MM.1S (cell line): ENCODE measurements at regions not wholly inside any gene's neighbourhood (a gene's known extent, or its start where the extent isn't known, plus 50 kb on each side); places are given as distances from the start of the nearest gene placed in this dataset.

Source experiments
- DNase-seq: peaks from one replicate; pipeline ENCODE4 v3.0.0-alpha.2; 2015
- H2AFZ ChIP-seq: fragments of 300-600 bp; sonication (generic); 2 replicates; pipeline ENCODE4 v1.6.0; 2016; ENCODE audit warnings: antibody characterized with exemption, low read length
- H3F3A ChIP-seq: fragments of 300-600 bp; sonication (generic); 2 replicates; pipeline ENCODE4 v1.6.1; 2016; ENCODE audit warnings: mild to moderate bottlenecking, antibody characterized with exemption, low read length, moderate library complexity, mixed read lengths; ENCODE audit not compliant: insufficient read depth
- H3K27ac ChIP-seq: fragments of 300-600 bp; sonication (generic); 2 replicates; pipeline ENCODE4 v1.5.1; 2016; ENCODE audit warnings: mild to moderate bottlenecking, low read length
- H3K27me3 ChIP-seq: fragments of 300-600 bp; sonication (generic); replicated peaks from 2 replicates; pipeline ENCODE4 v1.6.0; 2016; ENCODE audit warnings: low read length; ENCODE audit not compliant: insufficient read depth
- H3K36me3 ChIP-seq: fragments of 300-600 bp; sonication (generic); replicated peaks from 2 replicates; pipeline ENCODE4 v1.6.1; 2016; ENCODE audit warnings: mild to moderate bottlenecking, low read length, mixed read lengths; ENCODE audit not compliant: insufficient read depth
- H3K4me1 ChIP-seq: fragments of 300-600 bp; sonication (generic); 2 replicates; pipeline ENCODE4 v1.6.1; 2016; ENCODE audit warnings: low read length, mixed read lengths
- H3K4me2 ChIP-seq: fragments of 300-600 bp; sonication (generic); 2 replicates; pipeline ENCODE4 v1.6.0; 2016; ENCODE audit warnings: low read depth, low read length
- H3K4me3 ChIP-seq: fragments of 300-600 bp; sonication (generic); 2 replicates; pipeline ENCODE4 v1.5.1; 2016; ENCODE audit warnings: low read length, mixed read lengths
- H3K79me2 ChIP-seq: fragments of 300-600 bp; sonication (generic); 2 replicates; pipeline ENCODE4 v1.6.1; 2016; ENCODE audit warnings: mixed run types, low read length, mixed read lengths
- H3K9ac ChIP-seq: fragments of 300-600 bp; sonication (generic); 2 replicates; pipeline ENCODE4 v1.6.1; 2016; ENCODE audit warnings: low read length, mixed read lengths
- H3K9me2 ChIP-seq: fragments of 300-600 bp; sonication (generic); replicated peaks from 2 replicates; pipeline ENCODE4 v1.6.1; 2016; ENCODE audit warnings: mild to moderate bottlenecking, low read length, mixed read lengths; ENCODE audit not compliant: insufficient read depth
- H3K9me3 ChIP-seq: fragments of 300-600 bp; sonication (generic); replicated peaks from 2 replicates; pipeline ENCODE4 v1.6.1; 2016; ENCODE audit warnings: mild to moderate bottlenecking, low read length, mixed read lengths; ENCODE audit not compliant: insufficient read depth
- H4K20me1 ChIP-seq: fragments of 300-600 bp; sonication (generic); 2 replicates; pipeline ENCODE4 v1.6.1; 2016; ENCODE audit warnings: mild to moderate bottlenecking, low read length, moderate library complexity, mixed read lengths; ENCODE audit not compliant: insufficient read depth
- CTCF ChIP-seq: fragments of 300-600 bp; sonication (generic); IDR thresholded peaks from 2 replicates; pipeline ENCODE4 v1.5.1; 2016; ENCODE audit warnings: antibody characterized with exemption, low read length, mixed read lengths
- EZH2 ChIP-seq: fragments of 300-600 bp; sonication (generic); optimal IDR thresholded peaks from 2 replicates; pipeline ENCODE3; 2017; ENCODE audit warnings: low read depth, mild to moderate bottlenecking, antibody characterized with exemption, low read length, mixed read lengths
- EZH2phosphoT487 ChIP-seq: fragments of 300-600 bp; sonication (generic); IDR thresholded peaks from 2 replicates; pipeline ENCODE4 v1.6.1; 2018; ENCODE audit warnings: antibody characterized with exemption, low read length

DNA sequence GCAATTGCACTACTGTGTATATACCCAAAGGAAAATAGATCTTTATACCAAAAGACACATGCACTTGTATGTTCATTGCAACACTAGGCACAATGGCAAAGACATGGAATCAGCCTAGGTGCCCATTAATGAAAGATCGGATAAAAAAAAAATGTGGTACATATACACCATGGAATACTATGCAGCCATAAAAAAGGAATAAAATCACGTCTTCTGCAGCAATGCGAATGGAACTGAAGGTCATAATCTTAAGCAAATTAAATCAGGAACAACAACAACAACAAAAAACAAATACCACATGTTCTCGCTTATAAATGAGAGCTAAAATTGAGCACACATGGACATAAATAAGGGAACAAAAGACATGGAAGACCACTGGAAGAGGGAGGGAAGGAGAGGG, 266.7 kb upstream of the CDH18 start:
- no peaks in the 10 kb centered on the region for H3K4me1 ChIP-seq
- no peaks in the 10 kb centered on the region for H3K36me3 ChIP-seq
- no peak overlapping the region for H3K27ac ChIP-seq
- H3K4me3 ChIP-seq, result no peak overlapping the region
- no peak overlapping the region for H2AFZ ChIP-seq
- no peaks in the 10 kb centered on the region for H3K79me2 ChIP-seq
- no peaks in the 10 kb centered on the region for H3K9me3 ChIP-seq
- TF ChIP-seq EZH2 (no peak), CTCF (no peak)
- H3K27me3 ChIP-seq, result no peaks in the 10 kb centered on the region
- H4K20me1 ChIP-seq, result no peaks in the 10 kb centered on the region
- H3K9me2 ChIP-seq, result no peaks in the 10 kb centered on the region
- DNase-seq, result no peak
- no peaks in the 10 kb centered on the region for H3F3A ChIP-seq
- no peak overlapping the region for H3K9ac ChIP-seq
- H3K4me2 ChIP-seq, result no peak overlapping the region

DNA sequence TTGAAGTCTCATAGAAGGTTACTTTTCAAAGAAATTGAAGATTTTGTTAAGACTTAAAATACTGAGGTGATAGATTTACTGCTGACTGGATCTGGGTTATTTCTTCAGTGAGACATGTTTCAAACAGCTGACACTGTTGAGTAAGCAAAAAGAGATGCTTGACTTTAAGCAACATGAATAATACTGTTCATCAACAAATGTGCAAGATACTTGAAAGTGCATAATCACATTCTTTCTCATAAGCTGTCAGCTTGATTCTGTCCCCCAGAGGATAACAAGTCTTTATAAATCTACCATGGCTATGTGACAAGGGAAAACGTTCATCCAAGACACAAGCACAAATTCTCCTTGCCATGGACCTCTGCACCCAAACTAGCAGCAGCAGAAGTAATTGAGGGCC, 260.1 kb upstream of the CDH18 start:
- Histone ChIP-seq H3K4me1 (no peaks in the 10 kb centered on the region), H3K27me3 (no peaks in the 10 kb centered on the region), H3K9ac (no peak overlapping the region), H2AFZ (no peak overlapping the region), H3K9me2 (no peaks in the 10 kb centered on the region), H3K9me3 (no peaks in the 10 kb centered on the region), H3K36me3 (no peaks in the 10 kb centered on the region), H3K4me3 (no peak overlapping the region), H4K20me1 (no peaks in the 10 kb centered on the region), H3K27ac (no peak overlapping the region), H3K79me2 (no peaks in the 10 kb centered on the region), H3F3A (no peaks in the 10 kb centered on the region), H3K4me2 (no peak overlapping the region)
- no peak for DNase-seq
- TF ChIP-seq EZH2phosphoT487, result no peak
- no peak for TF ChIP-seq EZH2
- no peak for TF ChIP-seq CTCF

DNA sequence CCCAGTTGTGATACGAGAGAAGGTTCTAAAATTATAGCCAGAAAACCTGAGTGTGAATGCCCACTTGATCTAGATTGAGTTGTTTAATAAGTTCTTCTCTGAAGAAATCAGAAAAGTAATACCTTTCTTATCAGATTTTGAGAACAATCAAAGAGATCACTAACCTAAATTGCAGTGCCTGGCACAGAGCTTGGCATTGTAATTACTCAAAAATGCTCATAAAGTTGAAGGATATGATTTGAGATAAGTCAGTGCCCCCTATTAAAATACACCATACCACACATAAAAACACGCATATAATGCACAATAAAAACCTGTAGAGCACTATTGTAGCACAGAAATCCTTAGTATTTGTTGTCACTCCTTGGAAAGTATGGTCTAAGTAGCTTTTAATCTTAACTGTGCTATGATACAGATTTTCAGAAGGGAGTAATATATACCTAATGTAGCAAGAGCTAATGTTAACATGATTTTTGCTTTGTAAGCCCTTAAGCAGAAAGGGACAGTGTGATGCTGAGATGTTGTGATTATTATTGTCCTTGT, 257.5 kb upstream of the CDH18 start:
- no peaks in the 10 kb centered on the region for H3K9me3 ChIP-seq
- no peaks in the 10 kb centered on the region for H3F3A ChIP-seq
- no peak overlapping the region for H3K4me3 ChIP-seq
- no peaks in the 10 kb centered on the region for H3K4me1 ChIP-seq
- no peaks in the 10 kb centered on the region for H4K20me1 ChIP-seq
- H3K36me3 ChIP-seq, result no peaks in the 10 kb centered on the region
- no peak overlapping the region for H3K27ac ChIP-seq
- H3K27me3 ChIP-seq, result no peaks in the 10 kb centered on the region
- DNase-seq, result no peak
- H3K79me2 ChIP-seq, result no peaks in the 10 kb centered on the region
- TF ChIP-seq EZH2, result no peak
- no peak for TF ChIP-seq EZH2phosphoT487
- no peak for TF ChIP-seq CTCF
- no peak overlapping the region for H3K4me2 ChIP-seq
- no peak overlapping the region for H2AFZ ChIP-seq
- H3K9me2 ChIP-seq, result no peaks in the 10 kb centered on the region
- H3K9ac ChIP-seq, result no peak overlapping the region
